PC-9 (cell line): ENCODE measurements at regions not wholly inside any gene's neighbourhood (a gene's known extent, or its start where the extent isn't known, plus 50 kb on each side); places are given as distances from the start of the nearest gene placed in this dataset.
A peak's percentile ranks its signal among the peaks of the same experiment; 100 is the strongest.

Experiments used
- BruUV-seq: library from RNA; stranded (reverse); fragments of 400-500 nt; replicated peaks from 2 replicates; lab custom pipeline; 2021; lab: Mats Ljungman, UMichigan
- CTCF ChIA-PET: fragments of 300-600 bp; sonication (Branson Sonifier 250); formaldehyde crosslinking; loops from one replicate; lab custom pipeline; 2022; ENCODE audit warnings: antibody characterized with exemption; lab: Charles Lee
- POLR2A ChIA-PET: fragments of 300-600 bp; sonication (Branson Sonifier 250); formaldehyde crosslinking; loops from one replicate; lab custom pipeline; 2022; ENCODE audit warnings: antibody characterized with exemption; ENCODE audit not compliant: unreplicated experiment; lab: Charles Lee
- DNase-seq, 2 experiments: peaks; one replicate each; pipeline versions ENCODE4 v3.0.0 to v3.0.0-alpha.2; 2015 to 2022; ENCODE audit warnings: mixed read lengths in 1 of 2
- H2AFZ ChIP-seq: fragments of 200-600 bp; sonication (generic); 2 replicates; pipeline ENCODE4 v1.8.1; 2017; ENCODE audit warnings: antibody characterized with exemption
- H3F3A ChIP-seq: fragments of 200-600 bp; sonication (generic); 2 replicates; pipeline ENCODE4 v1.8.1; 2017; ENCODE audit warnings: antibody characterized with exemption, mild to moderate bottlenecking, low read depth; ENCODE audit not compliant: insufficient read depth
- H3K27ac ChIP-seq: fragments of 200-600 bp; sonication (generic); 2 replicates; pipeline ENCODE4 v1.6.1; 2016; ENCODE audit warnings: mixed run types
- H3K27me3 ChIP-seq: fragments of 200-600 bp; sonication (generic); 2 replicates; pipeline ENCODE4 v1.6.1; 2016; ENCODE audit warnings: low read depth, mixed run types; ENCODE audit not compliant: insufficient read depth
- H3K36me3 ChIP-seq: fragments of 200-600 bp; sonication (generic); 2 replicates; pipeline ENCODE4 v1.6.1; 2016; ENCODE audit warnings: low read depth, mixed run types
- H3K4me1 ChIP-seq: fragments of 200-600 bp; sonication (generic); replicated peaks from 2 replicates; pipeline ENCODE4 v1.6.1; 2016; ENCODE audit warnings: mixed run types; ENCODE audit not compliant: insufficient read depth
- H3K4me2 ChIP-seq: fragments of 200-600 bp; sonication (generic); 2 replicates; pipeline ENCODE4 v1.6.1; 2017; ENCODE audit warnings: mixed run types
- H3K4me3 ChIP-seq: fragments of 200-600 bp; sonication (generic); 2 replicates; pipeline ENCODE4 v1.6.1; 2016; ENCODE audit warnings: mixed run types
- H3K79me2 ChIP-seq: fragments of 200-600 bp; sonication (generic); 2 replicates; pipeline ENCODE4 v1.6.1; 2017; ENCODE audit warnings: low read depth, mixed run types
- H3K9me2 ChIP-seq: fragments of 200-600 bp; sonication (generic); 2 replicates; pipeline ENCODE4 v1.8.1; 2017; ENCODE audit warnings: mild to moderate bottlenecking; ENCODE audit not compliant: insufficient read depth
- H3K9me3 ChIP-seq: fragments of 200-600 bp; sonication (generic); 2 replicates; pipeline ENCODE4 v1.8.1; 2016; ENCODE audit warnings: low read depth; ENCODE audit not compliant: insufficient read depth
- H4K20me1 ChIP-seq: fragments of 200-600 bp; sonication (generic); 2 replicates; pipeline ENCODE4 v1.8.1; 2017; ENCODE audit not compliant: insufficient read depth
- CTCF ChIP-seq: fragments of 200-600 bp; sonication (generic); conservative IDR thresholded peaks from 2 replicates; pipeline ENCODE4 v1.6.1; 2017; ENCODE audit warnings: mixed run types, antibody characterized with exemption, mild to moderate bottlenecking, moderate library complexity
- EZH2 ChIP-seq: fragments of 200-600 bp; sonication (generic); IDR thresholded peaks from 2 replicates; pipeline ENCODE4 v1.8.0; 2017; ENCODE audit warnings: antibody characterized with exemption, low read depth
- intact Hi-C: fragments of 100-400 bp; cut with micrococcal nuclease; formaldehyde crosslinking; loops from one replicate; pipeline ENCODE4 v1.10.0; 2022; ENCODE audit not compliant: unreplicated experiment

GRCh38 chr15:77836906-77837648 lies 204.4 kb upstream of the LINGO1 start:
- POLR2A ChIA-PET: no interaction called here
- CTCF ChIA-PET: no interaction called here
- H3K79me2 ChIP-seq: no peaks in the 10 kb centered on the region
- no peaks in the 10 kb centered on the region for H3K9me2 ChIP-seq
- no peaks in the 10 kb centered on the region for H3K9me3 ChIP-seq
- peaks cover 13% of the 10 kb centered on the region for H3K4me1 ChIP-seq
- no peak overlapping the region for H3K4me2 ChIP-seq
- H3K27me3 ChIP-seq: peaks cover 52% of the 10 kb centered on the region
- intact Hi-C loops: no loop called here
- H2AFZ ChIP-seq: no peak overlapping the region
- DNase-seq: peak in 1 of 2 experiments; percentile 22
- peaks cover 4% of the 10 kb centered on the region; the same call in 1 of the 2 replicates for H3F3A ChIP-seq
- no peak overlapping the region for H3K4me3 ChIP-seq
- no peaks in the 10 kb centered on the region for H3K36me3 ChIP-seq
- BruUV-seq: no TSS peak
- H3K27ac ChIP-seq: no peak overlapping the region
- H4K20me1 ChIP-seq: no peaks in the 10 kb centered on the region
- TF ChIP-seq EZH2: no peak
- no peak for TF ChIP-seq CTCF

GRCh38 chr15:77836121-77836692 lies 203.5 kb upstream of the LINGO1 start:
- H3K9me2 ChIP-seq: no peaks in the 10 kb centered on the region
- peaks cover 52% of the 10 kb centered on the region for H3K27me3 ChIP-seq
- no peaks in the 10 kb centered on the region for H3K79me2 ChIP-seq
- peaks cover 4% of the 10 kb centered on the region; the same call in 1 of the 2 replicates for H3F3A ChIP-seq
- H4K20me1 ChIP-seq: no peaks in the 10 kb centered on the region
- peak in 1 of 2 experiments; percentile 8 for DNase-seq
- no peak overlapping the region for H3K4me2 ChIP-seq
- H3K4me1 ChIP-seq: peaks cover 6% of the 10 kb centered on the region
- POLR2A ChIA-PET: no interaction called here
- TF ChIP-seq EZH2 (no peak), CTCF (no peak)
- no peak overlapping the region for H3K4me3 ChIP-seq
- H3K9me3 ChIP-seq: no peaks in the 10 kb centered on the region
- no TSS peak for BruUV-seq
- intact Hi-C loops: no loop called here
- H3K27ac ChIP-seq: no peak overlapping the region
- CTCF ChIA-PET: no interaction called here
- no peak overlapping the region for H2AFZ ChIP-seq
- H3K36me3 ChIP-seq: no peaks in the 10 kb centered on the region

- Histone ChIP-seq H3K79me2 (no peaks in the 10 kb centered on the region), H4K20me1 (no peaks in the 10 kb centered on the region), H3K9me2 (no peaks in the 10 kb centered on the region), H2AFZ (no peak overlapping the region), H3K36me3 (no peaks in the 10 kb centered on the region), H3K4me3 (no peak overlapping the region), H3K27me3 (peaks cover 41% of the 10 kb centered on the region), H3K4me1 (no peaks in the 10 kb centered on the region), H3K27ac (no peak overlapping the region), H3K4me2 (no peak overlapping the region), H3K9me3 (no peaks in the 10 kb centered on the region), H3F3A (no peaks in the 10 kb centered on the region)
- intact Hi-C loops: no loop called here
- ChIA-PET POLR2A (no interaction called here), CTCF (no interaction called here)
- no TSS peak for BruUV-seq
- TF ChIP-seq CTCF (no peak), EZH2 (no peak)
- DNase-seq: no peak
Measured at GRCh38 chr15:77834276-77834990, 201.7 kb upstream of the LINGO1 start.
